ENCODE measurements at regions not wholly inside any gene's neighbourhood (a gene's known extent, or its start where the extent isn't known, plus 50 kb on each side); places are given as distances from the start of the nearest gene placed in this dataset.
"Not testable (repeated sequence)": the region's sequence is repeated elsewhere in the genome, so short reads cannot be mapped to it uniquely, and the experiment has no call there.

GRCh38 chr4:13750594-13750993 lies 123.1 kb upstream of the BOD1L1 start:
- intact Hi-C loops (cut with DNase I): loop anchor here in 1 of 2 donors (10.0 kb wide), 1 partner anchor 64 kb away; no protein-coding TSS in a partner anchor
- no peak for DNase-seq (ENCODE audit: low spot score)

- intact Hi-C loops (cut with DNase I); DNase-seq (ENCODE audit: low spot score): not testable (repeated sequence)
These were observed 134.1 kb upstream of the BOD1L1 start for GRCh38 chr4:13761581-13761980.

- intact Hi-C loops (cut with DNase I): no loop called here
- no peak for DNase-seq (ENCODE audit: low spot score)
These were observed 134.6 kb upstream of the BOD1L1 start for GRCh38 chr4:13762130-13762529.

- intact Hi-C loops (cut with DNase I): no loop called here
- no peak for DNase-seq (ENCODE audit: low spot score)
These were observed 136.2 kb upstream of the BOD1L1 start for GRCh38 chr4:13763707-13764106.

- intact Hi-C loops (cut with DNase I): no loop called here
- no peak for DNase-seq (ENCODE audit: low spot score)
These were observed 138.0 kb upstream of the BOD1L1 start for GRCh38 chr4:13765539-13765938.

GRCh38 chr4:13766761-13767540 lies 139.4 kb upstream of the BOD1L1 start:
- no peak for DNase-seq (ENCODE audit: low spot score)
- intact Hi-C loops (cut with DNase I): no loop called here

- intact Hi-C loops (cut with DNase I): no loop called here
- DNase-seq (ENCODE audit: low spot score): no peak
These were observed 149.8 kb upstream of the BOD1L1 start for GRCh38 chr4:13777341-13777740.

GRCh38 chr4:13778367-13778766 lies 150.8 kb upstream of the BOD1L1 start:
- DNase-seq (ENCODE audit: low spot score): no peak
- intact Hi-C loops (cut with DNase I): no loop called here

GRCh38 chr4:13782231-13782630 lies 154.7 kb upstream of the BOD1L1 start:
- intact Hi-C loops (cut with DNase I): no loop called here
- DNase-seq (ENCODE audit: low spot score): no peak

- no peak for DNase-seq (ENCODE audit: low spot score)
- intact Hi-C loops (cut with DNase I): no loop called here
These were observed 156.4 kb upstream of the BOD1L1 start for GRCh38 chr4:13783800-13784411.

- no peak for DNase-seq (ENCODE audit: low spot score)
- intact Hi-C loops (cut with DNase I): no loop called here
These were observed 165.6 kb upstream of the BOD1L1 start for GRCh38 chr4:13793020-13793710.

- DNase-seq (ENCODE audit: low spot score): no peak
- intact Hi-C loops (cut with DNase I): no loop called here
These were observed 167.5 kb upstream of the BOD1L1 start for GRCh38 chr4:13794819-13795565.

GRCh38 chr4:13797061-13797460 lies 169.5 kb upstream of the BOD1L1 start:
- intact Hi-C loops (cut with DNase I): no loop called here
- DNase-seq (ENCODE audit: low spot score): no peak

GRCh38 chr4:13815231-13815630 lies 187.7 kb upstream of the BOD1L1 start:
- DNase-seq (ENCODE audit: low spot score): no peak
- intact Hi-C loops (cut with DNase I): loop anchor here in 1 of 2 donors (10.0 kb wide), 1 partner anchor 60 kb away; no protein-coding TSS in a partner anchor

- intact Hi-C loops (cut with DNase I): loop anchor here in 1 of 2 donors (10.0 kb wide), 1 partner anchor 62 kb away; no protein-coding TSS in a partner anchor
- no peak for DNase-seq (ENCODE audit: low spot score)
These were observed 188.9 kb upstream of the BOD1L1 start for GRCh38 chr4:13816472-13816871.

- intact Hi-C loops (cut with DNase I): no loop called here
These were observed 194.0 kb upstream of the BOD1L1 start for GRCh38 chr4:13821522-13821921.

GRCh38 chr4:13825822-13826221 lies 198.3 kb upstream of the BOD1L1 start:
- DNase-seq (ENCODE audit: low spot score); intact Hi-C loops (cut with DNase I): not testable (repeated sequence)

More at GRCh38 chr4:13821522-13821921, 194.0 kb upstream of the BOD1L1 start:
- no peak for DNase-seq (ENCODE audit: low spot score)

- no peak for DNase-seq (ENCODE audit: low spot score)
- intact Hi-C loops (cut with DNase I): no loop called here
These were observed 201.9 kb upstream of the BOD1L1 start for GRCh38 chr4:13829457-13829856.

- intact Hi-C loops (cut with DNase I): no loop called here
- no peak for DNase-seq (ENCODE audit: low spot score)
These were observed 202.9 kb upstream of the BOD1L1 start for GRCh38 chr4:13830449-13830848.
